ENCODE measurements at regions not wholly inside any gene's neighbourhood (a gene's known extent, or its start where the extent isn't known, plus 50 kb on each side); places are given as distances from the start of the nearest gene placed in this dataset.

- H3K4me3 ChIP-seq (ENCODE audit: low read length): no peak overlapping the region
- no peaks in the 10 kb centered on the region for H3K79me2 ChIP-seq (ENCODE audit: low read length)
- no peaks in the 10 kb centered on the region for H4K20me1 ChIP-seq (ENCODE audit: insufficient read depth, low read length)
- no peak overlapping the region for H3K9ac ChIP-seq (ENCODE audit: low read length)
- H3K4me2 ChIP-seq (ENCODE audit: low read depth, low read length): no peak overlapping the region
- no peak overlapping the region for H3K27ac ChIP-seq (ENCODE audit: low read length)
- DNase-seq: no peak
- H3K9me3 ChIP-seq (replicated peaks; ENCODE audit: insufficient read depth, low read length): no peaks in the 10 kb centered on the region
- TF ChIP-seq EZH2 (optimal IDR thresholded peaks at IDR 0.05; ENCODE audit: low read depth, low read length) (no peak), CTCF (IDR thresholded peaks at IDR 0.05; ENCODE audit: low read length) (no peak), EZH2phosphoT487 (IDR thresholded peaks at IDR 0.05; ENCODE audit: low read length) (no peak)
- H3K36me3 ChIP-seq (replicated peaks; ENCODE audit: insufficient read depth, low read length): no peaks in the 10 kb centered on the region
- H3K27me3 ChIP-seq (replicated peaks; ENCODE audit: insufficient read depth, low read length): no peaks in the 10 kb centered on the region
- no peak overlapping the region for H2AFZ ChIP-seq (ENCODE audit: low read length)
- H3K9me2 ChIP-seq (replicated peaks; ENCODE audit: insufficient read depth, low read length): no peaks in the 10 kb centered on the region
- H3K4me1 ChIP-seq (ENCODE audit: low read length): no peaks in the 10 kb centered on the region
- no peaks in the 10 kb centered on the region for H3F3A ChIP-seq (ENCODE audit: insufficient read depth, low read length)
Measured at GRCh38 chr6:90648873-90649272, 62.0 kb upstream of the MAP3K7 start.

- DNase-seq: no peak
- Histone ChIP-seq H3K79me2 (ENCODE audit: low read length) (no peaks in the 10 kb centered on the region), H3K4me3 (ENCODE audit: low read length) (no peak overlapping the region), H3K27me3 (replicated peaks; ENCODE audit: insufficient read depth, low read length) (no peaks in the 10 kb centered on the region), H4K20me1 (ENCODE audit: insufficient read depth, low read length) (no peaks in the 10 kb centered on the region), H3F3A (ENCODE audit: insufficient read depth, low read length) (no peaks in the 10 kb centered on the region), H3K9ac (ENCODE audit: low read length) (no peak overlapping the region), H3K4me2 (ENCODE audit: low read depth, low read length) (no peak overlapping the region), H3K36me3 (replicated peaks; ENCODE audit: insufficient read depth, low read length) (no peaks in the 10 kb centered on the region), H3K9me2 (replicated peaks; ENCODE audit: insufficient read depth, low read length) (no peaks in the 10 kb centered on the region), H2AFZ (ENCODE audit: low read length) (no peak overlapping the region), H3K27ac (ENCODE audit: low read length) (no peak overlapping the region), H3K4me1 (ENCODE audit: low read length) (no peaks in the 10 kb centered on the region), H3K9me3 (replicated peaks; ENCODE audit: insufficient read depth, low read length) (no peaks in the 10 kb centered on the region)
- TF ChIP-seq EZH2 (optimal IDR thresholded peaks at IDR 0.05; ENCODE audit: low read depth, low read length): no peak
- no peak for TF ChIP-seq CTCF (IDR thresholded peaks at IDR 0.05; ENCODE audit: low read length)
- no peak for TF ChIP-seq EZH2phosphoT487 (IDR thresholded peaks at IDR 0.05; ENCODE audit: low read length)
Measured at GRCh38 chr6:90646940-90647339, 60.1 kb upstream of the MAP3K7 start.

GRCh38 chr6:90645634-90646033 lies 58.8 kb upstream of the MAP3K7 start:
- H3K27ac ChIP-seq (ENCODE audit: low read length): no peak overlapping the region
- no peak overlapping the region for H3K4me2 ChIP-seq (ENCODE audit: low read depth, low read length)
- no peak for TF ChIP-seq EZH2 (optimal IDR thresholded peaks at IDR 0.05; ENCODE audit: low read depth, low read length)
- no peak for TF ChIP-seq EZH2phosphoT487 (IDR thresholded peaks at IDR 0.05; ENCODE audit: low read length)
- no peak for TF ChIP-seq CTCF (IDR thresholded peaks at IDR 0.05; ENCODE audit: low read length)
- H3K4me3 ChIP-seq (ENCODE audit: low read length): no peak overlapping the region
- H3K4me1 ChIP-seq (ENCODE audit: low read length): no peaks in the 10 kb centered on the region
- no peaks in the 10 kb centered on the region for H3K9me2 ChIP-seq (replicated peaks; ENCODE audit: insufficient read depth, low read length)
- no peaks in the 10 kb centered on the region for H4K20me1 ChIP-seq (ENCODE audit: insufficient read depth, low read length)
- H2AFZ ChIP-seq (ENCODE audit: low read length): no peak overlapping the region
- DNase-seq: no peak
- no peaks in the 10 kb centered on the region for H3F3A ChIP-seq (ENCODE audit: insufficient read depth, low read length)
- no peaks in the 10 kb centered on the region for H3K36me3 ChIP-seq (replicated peaks; ENCODE audit: insufficient read depth, low read length)
- H3K9ac ChIP-seq (ENCODE audit: low read length): no peak overlapping the region
- H3K79me2 ChIP-seq (ENCODE audit: low read length): no peaks in the 10 kb centered on the region
- no peaks in the 10 kb centered on the region for H3K27me3 ChIP-seq (replicated peaks; ENCODE audit: insufficient read depth, low read length)
- H3K9me3 ChIP-seq (replicated peaks; ENCODE audit: insufficient read depth, low read length): no peaks in the 10 kb centered on the region

All from MM.1S (cell line).